ENCODE measurements at regions not wholly inside any gene's neighbourhood (a gene's known extent, or its start where the extent isn't known, plus 50 kb on each side); places are given as distances from the start of the nearest gene placed in this dataset.

DNA sequence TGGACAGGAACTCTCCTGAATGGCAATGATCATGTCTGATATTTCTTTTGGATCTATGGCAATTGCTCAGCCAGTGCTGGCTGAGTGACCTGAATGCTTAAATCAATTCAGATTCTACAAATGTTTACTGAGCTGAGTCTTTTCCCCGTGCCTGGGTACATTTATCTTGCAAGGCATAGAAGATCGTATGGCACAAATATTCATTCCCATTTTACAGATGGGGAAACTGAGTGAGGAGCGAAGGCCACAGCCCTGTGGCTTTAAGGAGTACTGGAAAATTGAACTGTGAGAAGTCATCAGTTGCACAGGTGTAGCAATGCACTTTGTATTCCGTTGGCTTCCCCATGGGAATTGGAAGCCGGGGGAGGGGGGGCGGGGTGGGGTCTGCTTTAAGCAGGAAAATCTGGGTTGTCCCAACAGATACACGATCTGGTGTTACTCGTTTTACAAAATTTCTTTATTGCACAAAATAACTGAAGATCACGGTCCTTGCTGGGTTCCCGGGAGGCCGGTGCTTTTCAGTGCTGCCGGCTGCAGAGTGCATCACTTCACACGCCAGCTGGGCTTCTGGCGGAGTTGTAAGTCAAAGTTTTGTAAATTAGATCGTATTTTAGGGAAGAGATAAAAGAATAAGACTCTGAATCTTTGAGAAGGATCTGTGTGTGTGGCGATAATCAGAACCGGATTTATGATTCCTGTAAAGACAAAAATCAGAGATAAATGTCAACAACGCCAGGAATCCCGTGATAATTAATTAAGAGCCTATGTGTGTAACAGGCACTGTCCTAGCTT is 75.0 kb upstream of the MAP1LC3B2 start:
- H3K4me1 Mint-ChIP-seq = peaks cover 15% of the 10 kb centered on the region
- no peak overlapping the region for H3K4me3 Mint-ChIP-seq
- H3K27me3 Mint-ChIP-seq = no peaks in the 10 kb centered on the region
- peak overlapping the region; percentile 57 for H3K27ac Mint-ChIP-seq
- H3K36me3 Mint-ChIP-seq = peaks cover 3% of the 10 kb centered on the region
- peaks cover 13% of the 10 kb centered on the region for H3K9me3 Mint-ChIP-seq

DNA sequence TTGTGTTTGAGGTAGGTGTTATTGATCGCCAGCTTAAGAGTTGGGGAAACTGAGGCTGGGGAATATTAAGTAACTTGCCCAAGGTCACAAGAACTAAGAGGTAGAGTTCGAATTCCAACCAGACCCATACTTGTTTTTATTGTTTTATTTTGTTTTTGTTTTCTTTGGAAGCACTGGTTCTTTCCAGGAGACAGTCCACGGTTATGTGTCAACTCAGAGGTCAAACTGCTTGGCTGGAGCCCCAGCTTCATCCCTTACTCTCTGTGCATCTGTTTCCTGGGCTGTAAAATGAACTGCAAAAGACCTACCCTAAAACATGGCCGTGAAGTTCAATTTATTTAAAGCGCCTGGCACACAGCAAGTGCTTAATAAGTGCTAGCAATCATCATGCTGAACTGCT is 74.4 kb upstream of the MAP1LC3B2 start:
- Mint-ChIP-seq H3K36me3 (peaks cover 3% of the 10 kb centered on the region), H3K4me1 (peaks cover 10% of the 10 kb centered on the region), H3K27ac (no peak overlapping the region), H3K9me3 (peaks cover 13% of the 10 kb centered on the region), H3K27me3 (no peaks in the 10 kb centered on the region), H3K4me3 (no peak overlapping the region)

DNA sequence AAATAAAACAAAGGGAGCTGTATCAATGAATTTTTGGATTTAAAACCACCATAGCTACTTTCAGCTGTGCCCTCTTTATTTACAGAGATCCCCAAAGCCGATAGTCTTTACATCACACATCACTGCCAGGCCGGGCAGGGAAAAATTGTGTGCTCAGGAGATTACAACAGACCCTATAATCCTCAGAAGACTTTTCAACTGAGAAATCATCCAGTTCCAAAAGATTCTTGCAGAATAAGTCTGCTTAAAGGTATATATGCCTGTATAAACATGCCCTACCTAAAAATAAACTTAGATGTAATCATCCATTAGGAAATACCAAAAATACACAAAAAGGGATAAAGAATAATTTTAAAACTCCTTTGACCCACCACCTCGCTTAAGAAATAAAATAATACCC is 70.1 kb upstream of the MAP1LC3B2 start:
- Mint-ChIP-seq H3K4me3 (no peak overlapping the region), H3K27ac (no peak overlapping the region)

DNA sequence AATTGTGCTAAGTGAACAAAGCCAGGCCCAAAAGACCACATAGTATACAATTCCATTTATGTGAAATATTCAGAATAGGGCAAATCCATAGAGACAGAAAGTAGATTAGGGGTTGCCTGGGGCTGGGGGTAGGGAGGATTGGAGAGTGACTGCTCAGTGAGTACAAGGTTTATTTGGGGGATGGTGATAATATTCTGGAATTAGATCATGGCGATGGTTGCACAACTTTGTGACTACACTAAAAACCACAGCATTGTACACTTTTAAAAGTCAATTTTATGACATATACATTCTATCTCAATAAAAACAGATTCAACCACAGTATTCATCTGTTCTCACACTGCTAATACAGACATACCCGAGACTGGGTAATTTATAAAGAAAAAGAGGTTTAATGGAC is 68.7 kb upstream of the MAP1LC3B2 start:
- Mint-ChIP-seq H3K4me3 (no peak overlapping the region), H3K36me3 (peaks cover 3% of the 10 kb centered on the region), H3K4me1 (no peaks in the 10 kb centered on the region), H3K9me3 (peaks cover 13% of the 10 kb centered on the region), H3K27me3 (no peaks in the 10 kb centered on the region), H3K27ac (no peak overlapping the region)

More for the DNA sequence above, 70.1 kb upstream of the MAP1LC3B2 start:
- Mint-ChIP-seq H3K4me1 (no peaks in the 10 kb centered on the region), H3K9me3 (peaks cover 13% of the 10 kb centered on the region), H3K36me3 (peaks cover 3% of the 10 kb centered on the region), H3K27me3 (no peaks in the 10 kb centered on the region)

DNA sequence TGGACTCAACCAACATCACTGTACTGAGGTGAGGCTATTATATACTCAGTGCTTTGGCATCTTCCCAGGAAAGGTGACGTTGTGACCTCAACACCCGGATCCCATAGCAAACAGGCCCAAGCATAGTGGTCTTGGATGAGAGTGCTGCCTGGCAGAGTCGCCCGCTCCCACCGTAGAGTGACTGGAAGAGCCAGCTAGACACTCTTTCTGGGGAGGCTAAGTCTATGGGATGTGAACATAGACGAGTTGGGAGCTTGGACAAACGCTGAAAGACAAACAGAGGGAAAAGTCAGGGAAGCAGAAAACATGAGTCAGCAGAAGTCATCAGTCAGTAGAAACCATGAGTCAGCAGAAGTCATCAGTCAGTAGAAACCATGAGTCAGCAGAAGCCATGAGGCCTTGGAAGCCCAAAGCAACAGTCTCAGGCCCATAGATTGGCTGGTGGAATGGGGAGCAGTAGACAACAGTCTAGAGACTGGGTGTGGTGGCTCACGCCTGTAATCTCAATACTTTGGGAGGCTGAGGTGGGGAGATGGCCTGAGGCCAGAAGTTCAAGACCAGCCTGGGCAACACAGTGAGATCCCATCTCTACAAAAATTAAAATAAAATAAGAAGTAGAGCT is 66.4 kb upstream of the MAP1LC3B2 start:
- Mint-ChIP-seq H3K36me3 (no peaks in the 10 kb centered on the region), H3K4me1 (no peaks in the 10 kb centered on the region), H3K4me3 (no peak overlapping the region), H3K9me3 (peaks cover 6% of the 10 kb centered on the region), H3K27me3 (no peaks in the 10 kb centered on the region), H3K27ac (no peak overlapping the region)

DNA sequence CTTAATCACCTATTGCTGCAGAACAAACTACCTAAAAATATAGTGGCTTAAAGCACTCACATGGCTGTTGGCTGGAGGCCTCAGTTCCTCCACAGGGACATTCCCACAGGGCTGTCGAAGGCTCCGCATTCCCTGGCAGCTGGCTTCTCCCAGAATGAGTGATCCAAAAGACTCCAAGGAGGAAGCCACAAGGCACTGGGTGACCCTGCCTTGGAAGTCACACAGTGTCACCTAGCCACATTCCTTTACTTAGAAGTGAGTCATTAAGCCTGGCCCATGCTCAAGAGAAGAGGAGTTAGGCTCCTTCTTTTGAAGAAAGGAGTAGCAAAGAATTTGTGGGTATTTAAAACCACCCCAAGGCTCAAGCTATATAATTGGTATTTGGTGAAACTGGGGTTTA is 63.9 kb upstream of the MAP1LC3B2 start:
- Mint-ChIP-seq H3K9me3 (no peaks in the 10 kb centered on the region), H3K27ac (no peak overlapping the region), H3K4me3 (no peak overlapping the region), H3K36me3 (no peaks in the 10 kb centered on the region), H3K4me1 (no peaks in the 10 kb centered on the region), H3K27me3 (no peaks in the 10 kb centered on the region)

DNA sequence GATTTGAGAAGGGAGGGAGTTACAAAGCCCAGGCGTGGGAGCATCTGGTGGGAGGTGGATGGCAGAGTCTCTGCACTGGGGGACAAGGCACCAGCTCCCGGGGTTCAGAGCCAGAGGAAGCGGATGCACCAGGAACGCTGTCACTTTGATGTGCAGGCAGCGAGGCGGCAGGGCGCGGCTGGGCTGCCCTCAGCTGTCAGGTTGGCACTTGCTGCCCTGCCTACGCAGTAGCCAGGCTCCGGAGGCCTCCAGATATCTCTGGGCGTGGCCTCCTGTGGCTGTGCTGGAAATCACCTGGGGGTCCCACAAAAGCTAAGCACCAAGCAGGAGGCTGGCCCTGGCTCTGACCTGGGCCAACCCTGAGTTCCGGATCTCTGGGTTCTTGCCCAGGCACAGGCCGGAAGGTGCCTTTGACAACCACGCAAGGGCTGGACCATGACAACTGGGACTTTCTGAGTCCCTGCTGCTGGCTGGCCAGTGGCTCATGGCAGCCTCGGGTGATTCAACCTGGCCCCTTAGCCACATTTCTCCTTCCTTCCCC is 62.1 kb upstream of the MAP1LC3B2 start:
- no peaks in the 10 kb centered on the region for H3K4me1 Mint-ChIP-seq
- H3K27me3 Mint-ChIP-seq = no peaks in the 10 kb centered on the region
- H3K27ac Mint-ChIP-seq = no peak overlapping the region
- H3K4me3 Mint-ChIP-seq = no peak overlapping the region
- no peaks in the 10 kb centered on the region for H3K36me3 Mint-ChIP-seq
- H3K9me3 Mint-ChIP-seq = no peaks in the 10 kb centered on the region

DNA sequence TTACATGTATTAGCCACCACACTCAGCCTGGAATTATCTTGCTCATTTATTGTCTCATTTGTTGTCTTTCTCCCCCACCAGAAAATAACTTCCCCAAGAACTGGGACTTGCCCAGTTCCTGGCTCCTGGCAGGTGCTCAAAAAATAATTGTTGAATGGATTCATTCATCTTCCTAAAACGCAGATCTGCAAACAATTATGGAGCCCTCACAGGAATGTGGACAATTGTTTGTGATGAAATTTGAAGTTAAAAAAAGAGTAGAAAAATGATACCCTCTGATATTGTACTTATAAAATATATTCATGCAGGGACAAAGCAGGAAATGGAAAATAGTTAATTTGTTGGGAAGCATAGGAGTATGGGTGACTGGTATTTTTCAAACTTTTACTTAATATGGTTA is 60.7 kb upstream of the MAP1LC3B2 start:
- H3K4me1 Mint-ChIP-seq = no peaks in the 10 kb centered on the region

DNA sequence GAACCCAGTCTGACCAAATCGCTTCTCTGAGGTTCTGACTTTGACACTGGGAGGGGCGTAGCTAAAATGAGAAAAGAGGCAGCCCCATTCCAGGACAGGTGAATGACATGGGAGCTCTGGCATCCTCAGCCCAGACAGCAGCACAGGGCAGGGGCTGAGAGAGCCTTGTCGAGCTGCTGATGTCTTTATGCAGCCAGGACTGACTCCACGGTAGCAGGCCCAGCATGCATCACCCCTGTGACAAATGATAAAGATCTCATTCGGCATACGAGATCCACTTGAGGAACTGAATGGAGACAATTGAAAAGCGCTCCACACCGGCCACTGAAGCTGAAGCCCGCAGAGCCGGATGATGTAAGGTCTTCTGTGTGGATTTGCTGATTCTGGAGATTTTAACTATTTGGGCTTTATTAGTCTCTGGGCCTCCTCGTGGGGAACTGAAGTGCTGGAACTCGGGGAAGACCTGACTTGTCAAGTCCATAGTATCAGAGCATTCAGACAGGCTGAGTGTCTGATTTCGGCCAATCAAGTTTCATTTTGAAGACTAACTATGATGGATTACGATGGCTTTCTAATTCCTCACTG is 56.9 kb upstream of the MAP1LC3B2 start:
- Mint-ChIP-seq H3K27me3 (peaks cover 3% of the 10 kb centered on the region), H3K36me3 (no peaks in the 10 kb centered on the region), H3K4me3 (no peak overlapping the region), H3K27ac (no peak overlapping the region), H3K9me3 (no peaks in the 10 kb centered on the region), H3K4me1 (no peaks in the 10 kb centered on the region)

More for the DNA sequence above, 60.7 kb upstream of the MAP1LC3B2 start:
- H3K9me3 Mint-ChIP-seq = no peaks in the 10 kb centered on the region
- H3K27me3 Mint-ChIP-seq = no peaks in the 10 kb centered on the region
- no peak overlapping the region for H3K4me3 Mint-ChIP-seq
- H3K36me3 Mint-ChIP-seq = no peaks in the 10 kb centered on the region
- H3K27ac Mint-ChIP-seq = no peak overlapping the region

DNA sequence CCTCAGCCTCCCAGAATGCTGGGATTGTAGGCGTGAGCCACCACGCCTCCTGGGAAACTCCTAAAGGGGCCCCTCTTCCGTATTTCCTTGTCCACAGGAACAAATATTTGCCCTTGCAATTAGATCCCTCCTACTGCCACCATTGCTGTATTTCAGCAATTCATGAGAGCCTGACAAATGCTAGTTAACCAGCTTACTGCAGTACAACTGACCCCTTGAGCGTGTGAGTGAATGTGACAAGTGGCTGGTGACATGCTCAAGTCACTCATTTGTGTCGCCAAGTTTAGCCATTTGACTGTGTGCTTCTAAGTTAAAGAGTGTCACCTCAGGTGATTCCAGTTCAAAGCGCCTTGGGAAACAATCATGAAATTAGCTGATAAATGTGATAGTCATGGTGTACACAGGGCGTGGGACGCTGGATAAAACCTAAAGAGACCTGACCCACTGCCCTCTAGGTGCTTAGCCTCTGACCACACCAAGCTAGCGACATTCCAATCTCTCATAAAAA is 56.1 kb upstream of the MAP1LC3B2 start:
- Mint-ChIP-seq H3K9me3 (no peaks in the 10 kb centered on the region), H3K4me1 (peaks cover 3% of the 10 kb centered on the region), H3K36me3 (no peaks in the 10 kb centered on the region), H3K27ac (peak overlapping the region; percentile 46), H3K27me3 (peaks cover 6% of the 10 kb centered on the region), H3K4me3 (no peak overlapping the region)

DNA sequence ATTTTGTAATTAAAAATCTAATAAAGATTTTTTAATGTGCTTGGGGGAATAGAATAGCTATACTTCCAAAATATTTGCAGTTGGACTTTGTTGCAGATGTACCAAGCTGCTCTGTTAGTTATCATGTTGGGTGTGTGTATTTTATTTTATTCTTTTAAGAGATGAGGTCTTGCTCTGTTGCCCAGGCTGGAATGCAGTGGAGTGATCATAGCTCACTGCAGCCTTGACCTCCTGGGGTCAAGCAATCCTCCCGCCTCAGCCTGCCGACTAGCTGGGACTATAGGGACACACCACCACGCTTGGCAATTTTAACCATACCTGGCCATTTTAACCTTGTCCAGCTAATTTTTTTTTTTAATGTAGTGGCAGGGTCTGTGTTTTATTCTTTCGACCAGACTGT is 54.7 kb upstream of the MAP1LC3B2 start:
- H3K9me3 Mint-ChIP-seq = no peaks in the 10 kb centered on the region
- peaks cover 4% of the 10 kb centered on the region for H3K4me1 Mint-ChIP-seq
- no peak overlapping the region for H3K27ac Mint-ChIP-seq
- H3K36me3 Mint-ChIP-seq = no peaks in the 10 kb centered on the region
- H3K27me3 Mint-ChIP-seq = peaks cover 6% of the 10 kb centered on the region
- no peak overlapping the region for H3K4me3 Mint-ChIP-seq

DNA sequence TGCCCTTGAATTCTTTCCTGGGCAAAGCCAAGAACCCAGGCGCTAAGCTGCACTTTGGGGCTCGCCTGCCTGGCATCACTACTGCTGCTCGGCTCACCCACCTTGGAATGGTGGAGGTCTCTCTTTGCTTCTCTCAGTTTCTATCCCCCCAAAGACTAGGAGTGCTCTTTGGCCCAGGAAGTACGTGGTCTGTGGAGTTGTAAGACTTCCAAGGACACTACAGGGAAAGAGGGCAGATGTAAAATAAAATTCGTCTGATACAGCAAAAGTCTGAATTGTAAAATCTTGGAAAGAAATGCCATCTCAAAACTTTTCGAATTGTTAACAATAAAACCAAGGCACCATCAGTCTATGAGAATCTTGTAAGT is 52.5 kb upstream of the MAP1LC3B2 start:
- peaks cover 4% of the 10 kb centered on the region for H3K4me1 Mint-ChIP-seq
- H3K9me3 Mint-ChIP-seq = no peaks in the 10 kb centered on the region
- H3K27me3 Mint-ChIP-seq = peaks cover 6% of the 10 kb centered on the region
- H3K4me3 Mint-ChIP-seq = no peak overlapping the region
- no peaks in the 10 kb centered on the region for H3K36me3 Mint-ChIP-seq
- H3K27ac Mint-ChIP-seq = no peak overlapping the region

DNA sequence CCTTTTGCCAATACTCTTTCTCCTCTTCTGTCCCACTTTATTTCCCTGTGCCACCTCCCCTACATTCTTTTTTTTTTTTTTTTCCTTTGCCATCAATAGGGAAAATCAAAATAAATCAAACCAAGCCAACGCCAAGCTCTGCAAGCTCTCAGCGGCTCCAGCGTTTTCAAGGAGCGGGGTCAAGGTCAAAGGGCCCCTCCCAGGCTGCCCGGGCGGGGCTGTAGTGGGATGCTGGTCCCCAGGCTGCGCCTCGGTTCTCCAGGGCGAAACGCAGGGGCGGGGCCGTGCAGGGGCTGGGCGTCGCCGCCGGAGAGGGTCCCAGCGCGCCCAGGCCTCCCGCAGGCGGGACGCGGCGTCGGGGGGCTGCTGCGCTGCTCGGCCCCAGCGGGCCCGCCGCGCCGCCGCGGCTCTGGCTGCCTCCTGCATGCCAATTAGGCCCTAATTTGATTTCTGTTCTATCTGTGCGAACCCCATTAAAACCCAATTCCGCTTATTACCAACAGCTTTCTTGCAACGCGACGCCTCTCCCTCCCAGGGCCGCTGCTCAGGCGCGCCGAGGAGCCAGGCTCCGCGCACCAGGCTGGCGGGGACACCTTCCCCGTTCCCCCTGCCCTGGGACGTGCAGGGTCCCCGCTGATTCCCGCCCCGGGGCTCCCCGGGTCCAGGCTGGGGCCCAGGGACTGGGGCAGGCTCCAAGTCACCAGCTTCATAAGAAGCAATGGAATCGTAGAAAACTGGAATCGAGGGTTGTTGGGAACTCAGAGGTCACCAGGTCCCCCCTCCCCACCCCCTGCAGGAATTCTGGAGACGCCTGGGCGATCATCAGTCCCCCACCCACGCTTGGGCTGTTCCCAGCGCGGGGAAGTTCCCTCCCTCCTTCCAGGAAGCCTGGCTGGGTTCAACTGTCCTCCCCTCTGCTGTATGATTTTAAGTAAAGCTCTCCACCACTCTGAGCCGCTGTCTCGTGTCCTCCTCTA is 50.7 kb upstream of the MAP1LC3B2 start:
- Mint-ChIP-seq H3K27me3 (peaks cover 6% of the 10 kb centered on the region), H3K9me3 (no peaks in the 10 kb centered on the region), H3K27ac (no peak overlapping the region), H3K36me3 (no peaks in the 10 kb centered on the region), H3K4me3 (peak overlapping the region; percentile 69), H3K4me1 (peaks cover 4% of the 10 kb centered on the region)
